ENCODE measurements at regions not wholly inside any gene's neighbourhood (a gene's known extent, or its start where the extent isn't known, plus 50 kb on each side); places are given as distances from the start of the nearest gene placed in this dataset.

DNA sequence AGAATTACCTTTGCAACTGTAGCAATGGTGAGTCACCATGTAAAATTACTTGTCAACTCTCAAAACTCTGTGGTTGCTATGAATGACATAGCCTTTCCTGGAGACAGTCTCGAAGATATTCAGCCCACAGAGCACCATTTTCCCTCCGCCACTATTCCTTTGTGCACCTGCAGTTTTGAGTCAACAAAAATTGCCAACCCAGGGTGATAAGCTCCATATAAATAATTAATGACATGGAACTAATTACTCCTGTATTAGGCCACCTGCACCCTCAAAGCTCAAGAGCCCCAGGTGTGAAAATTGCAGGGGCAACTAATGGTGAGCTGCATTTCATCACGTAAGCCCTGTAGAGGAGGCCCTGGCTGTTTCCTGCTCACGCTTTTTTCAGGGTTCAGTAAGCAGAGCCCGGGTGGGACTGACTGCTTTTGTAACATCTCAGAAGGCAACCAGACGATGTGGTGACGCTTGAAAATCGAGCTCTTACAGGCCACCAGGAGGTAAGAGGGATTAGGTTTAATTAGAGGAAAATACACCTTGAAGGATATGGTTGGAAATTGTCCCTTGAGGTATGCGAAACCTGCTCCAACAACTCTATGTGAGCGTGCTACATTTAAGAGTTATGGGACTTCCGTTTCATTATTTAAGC lies 70.8 kb downstream of the BMP2 start:
- TF ChIP-seq POLR2A (IDR thresholded peaks at IDR 0.05) = no peak
- TF ChIP-seq, protein P1, sequence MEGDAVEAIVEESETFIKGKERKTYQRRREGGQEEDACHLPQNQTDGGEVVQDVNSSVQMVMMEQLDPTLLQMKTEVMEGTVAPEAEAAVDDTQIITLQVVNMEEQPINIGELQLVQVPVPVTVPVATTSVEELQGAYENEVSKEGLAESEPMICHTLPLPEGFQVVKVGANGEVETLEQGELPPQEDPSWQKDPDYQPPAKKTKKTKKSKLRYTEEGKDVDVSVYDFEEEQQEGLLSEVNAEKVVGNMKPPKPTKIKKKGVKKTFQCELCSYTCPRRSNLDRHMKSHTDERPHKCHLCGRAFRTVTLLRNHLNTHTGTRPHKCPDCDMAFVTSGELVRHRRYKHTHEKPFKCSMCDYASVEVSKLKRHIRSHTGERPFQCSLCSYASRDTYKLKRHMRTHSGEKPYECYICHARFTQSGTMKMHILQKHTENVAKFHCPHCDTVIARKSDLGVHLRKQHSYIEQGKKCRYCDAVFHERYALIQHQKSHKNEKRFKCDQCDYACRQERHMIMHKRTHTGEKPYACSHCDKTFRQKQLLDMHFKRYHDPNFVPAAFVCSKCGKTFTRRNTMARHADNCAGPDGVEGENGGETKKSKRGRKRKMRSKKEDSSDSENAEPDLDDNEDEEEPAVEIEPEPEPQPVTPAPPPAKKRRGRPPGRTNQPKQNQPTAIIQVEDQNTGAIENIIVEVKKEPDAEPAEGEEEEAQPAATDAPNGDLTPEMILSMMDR (IDR thresholded peaks at IDR 0.05 in 4 of 5, conservative IDR thresholded peaks at IDR 0.05 in 1 of 5) = no peak
